HG02571 (cell line): ENCODE measurements at regions not wholly inside any gene's neighbourhood (a gene's known extent, or its start where the extent isn't known, plus 50 kb on each side); places are given as distances from the start of the nearest gene placed in this dataset.
"Not testable (repeated sequence)": the region's sequence is repeated elsewhere in the genome, so short reads cannot be mapped to it uniquely, and the experiment has no call there.

Experiments
- ATAC-seq: cut with Tn5 transposase; IDR thresholded peaks from one replicate; pipeline ENCODE4 v1.9.1; 2021; ENCODE audit warnings: mild to moderate bottlenecking, moderate library complexity; ENCODE audit not compliant: unreplicated experiment

GRCh38 chr13:55777612-55778011 lies 1363.1 kb upstream of the PRR20A start:
- ATAC-seq = no peak

DNA sequence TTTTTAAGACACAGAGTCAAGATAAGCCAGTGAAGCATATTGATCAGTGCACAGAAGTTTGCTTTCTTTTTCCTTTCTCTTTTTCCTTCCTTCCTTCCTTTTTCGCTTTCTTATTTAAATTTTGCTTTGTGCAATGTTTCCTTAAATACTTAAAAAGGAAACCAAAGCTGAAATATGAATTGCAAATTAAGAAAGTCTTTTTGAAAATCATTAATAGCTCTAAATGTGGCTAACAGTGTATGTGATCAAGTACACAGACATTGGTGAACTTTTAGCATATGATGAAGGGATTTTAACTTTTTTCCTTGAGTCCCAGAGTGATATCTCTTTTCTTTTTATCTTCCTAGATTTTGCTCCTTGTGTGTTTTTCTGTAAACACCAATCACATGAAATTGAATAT lies 1356.9 kb upstream of the PRR20A start:
- no peak for ATAC-seq

DNA sequence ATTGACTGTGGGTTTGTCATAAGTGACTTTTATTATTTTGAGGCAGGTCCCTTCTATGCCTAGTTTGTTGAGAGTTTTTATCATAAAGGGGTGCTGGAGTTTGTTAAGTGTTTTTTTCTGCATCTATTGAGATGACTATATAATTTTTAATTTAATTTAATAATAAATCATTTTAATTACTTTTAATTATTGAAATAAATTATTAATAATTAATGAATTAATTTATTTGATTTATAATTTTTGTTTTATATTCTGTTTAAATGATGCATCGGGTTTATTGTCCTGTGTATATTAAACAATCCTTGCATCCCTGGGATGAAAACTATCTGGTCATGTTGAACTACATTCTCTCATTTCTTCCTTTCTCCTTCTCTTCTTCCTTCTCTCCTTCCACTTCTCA lies 1352.2 kb upstream of the PRR20A start:
- no peak for ATAC-seq

GRCh38 chr13:55792544-55793193 lies 1348.0 kb upstream of the PRR20A start:
- ATAC-seq = no peak

DNA sequence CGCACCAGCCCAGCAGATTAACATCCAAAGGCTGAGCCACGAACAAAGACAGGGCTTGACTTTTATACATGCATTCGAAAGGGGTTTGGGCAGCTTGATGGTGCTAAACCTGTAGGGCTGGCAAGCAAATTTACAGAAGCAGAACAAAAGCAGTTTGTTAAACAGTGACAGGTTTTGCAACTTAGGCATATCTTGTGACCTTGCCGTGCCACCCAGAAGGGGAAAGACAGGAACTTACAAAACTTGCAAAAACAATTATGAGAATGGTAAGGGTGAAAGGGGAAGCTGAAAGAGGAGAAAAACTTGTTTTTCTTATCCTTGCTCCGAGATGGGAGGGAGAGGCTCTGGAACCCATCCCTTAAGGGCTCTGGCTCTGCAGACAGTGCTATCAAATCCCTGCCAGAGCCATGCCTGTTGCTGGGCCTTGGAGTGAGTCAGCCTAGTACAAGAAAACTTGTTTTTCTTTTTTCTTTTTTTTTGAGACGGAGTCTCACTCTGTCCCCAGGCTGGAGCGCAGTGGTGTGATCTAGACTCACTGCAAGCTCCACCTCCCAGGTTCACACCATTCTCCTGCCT lies 1325.2 kb upstream of the PRR20A start:
- ATAC-seq = no peak

DNA sequence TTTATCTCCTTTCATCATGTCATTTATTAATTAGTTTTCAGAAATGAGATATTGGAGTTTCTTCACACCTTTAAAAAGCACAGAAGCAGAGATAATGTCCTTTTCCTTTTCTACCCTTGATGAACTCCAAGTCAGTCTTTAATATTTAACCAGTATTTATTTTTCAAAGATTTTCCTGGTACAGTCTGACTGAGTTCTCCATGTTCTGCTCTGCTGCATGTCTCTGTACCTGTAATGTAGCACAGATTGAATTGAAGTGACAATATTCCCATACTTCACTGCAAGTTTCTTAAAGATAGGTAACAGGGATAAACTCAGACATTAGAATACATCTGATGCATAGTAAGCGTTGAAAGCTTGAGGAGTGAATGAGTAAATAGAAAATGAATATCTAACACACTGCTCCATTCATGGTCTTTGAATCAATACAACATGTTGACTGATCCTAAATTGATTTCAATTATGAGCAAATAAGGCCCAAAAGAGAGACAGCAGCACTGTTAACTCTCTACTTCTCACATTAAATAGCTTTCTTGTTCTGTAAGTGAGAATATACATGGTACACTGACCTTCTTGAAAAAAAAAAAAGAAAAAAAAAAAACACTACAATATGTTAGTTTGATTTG lies 1323.6 kb upstream of the PRR20A start:
- ATAC-seq = no peak

- no peak for ATAC-seq
Measured at GRCh38 chr13:55820817-55821216, 1319.9 kb upstream of the PRR20A start.

- ATAC-seq = no peak
Measured at GRCh38 chr13:55869648-55870047, 1271.1 kb upstream of the PRR20A start.

- no peak for ATAC-seq
Measured at GRCh38 chr13:55887561-55887960, 1253.2 kb upstream of the PRR20A start.

GRCh38 chr13:55893540-55893939 lies 1247.2 kb upstream of the PRR20A start:
- ATAC-seq = no peak

DNA sequence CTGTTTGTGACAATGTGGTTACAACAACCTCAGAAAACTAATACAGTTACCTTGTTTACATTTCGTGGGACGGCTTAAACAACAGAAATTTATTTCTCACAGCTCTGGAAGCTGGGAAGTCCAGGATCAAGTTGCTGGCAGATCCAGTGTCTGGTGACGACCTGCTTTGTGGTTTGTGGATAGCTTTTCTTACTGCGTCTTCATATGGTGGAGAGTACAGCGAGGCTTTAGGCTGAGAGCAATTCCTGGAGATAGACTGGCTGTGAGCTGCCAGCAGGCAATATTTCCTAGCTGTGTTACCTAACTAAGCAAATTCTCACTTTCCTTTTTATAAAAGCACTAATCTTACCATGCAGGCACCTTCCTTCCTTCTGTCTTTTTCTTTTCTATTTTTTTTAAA lies 1203.5 kb upstream of the PRR20A start:
- ATAC-seq = no peak

GRCh38 chr13:55948175-55948574 lies 1192.5 kb upstream of the PRR20A start:
- no peak for ATAC-seq

DNA sequence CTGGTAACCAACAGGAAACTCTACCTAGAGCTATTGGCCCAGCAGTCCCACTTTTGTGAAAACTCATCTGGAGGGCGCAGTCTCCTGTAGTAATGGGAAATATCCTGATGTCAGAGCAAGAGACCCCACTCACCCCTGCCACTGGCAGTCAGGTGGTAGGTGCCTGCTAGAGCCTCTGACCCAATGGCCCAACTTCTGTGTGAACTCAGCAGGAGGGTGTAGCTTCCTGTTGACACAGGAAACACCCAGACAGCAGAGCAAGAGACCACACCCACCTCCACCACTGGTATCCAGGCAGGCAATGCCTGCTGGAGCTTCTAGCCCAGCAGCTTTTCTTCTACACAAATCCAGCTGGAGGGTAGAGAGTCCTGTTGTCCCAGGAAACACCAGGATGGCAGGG lies 1176.8 kb upstream of the PRR20A start:
- ATAC-seq = no peak

DNA sequence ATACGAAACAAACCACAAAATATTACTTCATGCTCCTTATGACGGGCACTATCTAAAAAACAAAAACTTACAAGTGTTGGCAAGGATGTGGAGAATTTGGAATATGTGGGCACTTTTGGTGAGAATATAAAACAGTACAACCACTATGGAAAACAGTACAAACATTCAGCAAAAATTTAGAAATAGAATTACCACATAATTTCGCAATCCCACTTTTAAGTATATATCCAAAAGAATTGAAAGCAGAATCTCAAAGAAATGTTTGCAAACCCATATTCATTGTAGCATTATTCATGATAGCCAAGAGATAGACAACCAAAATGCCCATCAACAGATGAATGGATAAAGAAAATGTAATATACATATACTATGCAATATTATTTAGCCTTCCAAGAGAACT lies 1173.7 kb upstream of the PRR20A start:
- no peak for ATAC-seq

DNA sequence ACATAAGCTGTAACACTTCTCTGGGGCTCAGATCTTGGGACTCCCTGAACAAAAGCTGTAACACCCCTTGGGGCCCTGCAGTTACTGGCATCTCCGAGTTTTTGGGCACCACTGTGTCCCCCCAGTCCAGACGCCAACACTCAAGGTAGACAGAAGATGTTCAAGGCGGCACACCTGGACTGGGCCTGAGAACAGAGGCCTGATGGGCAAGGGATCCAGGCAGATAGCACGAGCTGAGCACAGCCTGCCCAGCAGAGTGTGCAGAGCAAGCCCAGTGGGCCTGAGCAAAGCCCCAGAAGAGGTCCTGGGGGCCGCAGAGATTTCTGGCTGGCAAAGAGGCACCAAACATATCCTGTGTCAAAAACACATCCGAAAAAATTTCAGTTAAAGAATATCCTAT lies 1163.3 kb upstream of the PRR20A start:
- ATAC-seq = no peak

DNA sequence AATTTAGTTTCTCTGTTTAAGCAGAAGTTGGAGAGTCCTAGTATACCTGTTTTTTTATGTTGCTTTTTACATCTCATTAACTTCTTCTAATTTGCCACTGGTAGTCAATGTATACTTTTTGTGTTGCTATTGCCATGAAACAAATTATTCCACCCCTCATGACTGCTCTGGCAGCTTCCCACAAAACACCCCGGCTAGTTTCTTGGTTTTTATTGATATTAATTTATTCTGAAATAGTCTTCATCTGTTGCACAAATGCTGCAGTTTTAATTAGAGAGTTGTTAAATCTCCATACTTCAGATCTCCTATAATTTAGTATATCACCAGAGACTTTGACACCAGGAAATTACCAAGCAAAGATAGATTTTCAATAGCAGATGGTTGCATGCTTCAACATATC lies 1159.3 kb upstream of the PRR20A start:
- no peak for ATAC-seq

DNA sequence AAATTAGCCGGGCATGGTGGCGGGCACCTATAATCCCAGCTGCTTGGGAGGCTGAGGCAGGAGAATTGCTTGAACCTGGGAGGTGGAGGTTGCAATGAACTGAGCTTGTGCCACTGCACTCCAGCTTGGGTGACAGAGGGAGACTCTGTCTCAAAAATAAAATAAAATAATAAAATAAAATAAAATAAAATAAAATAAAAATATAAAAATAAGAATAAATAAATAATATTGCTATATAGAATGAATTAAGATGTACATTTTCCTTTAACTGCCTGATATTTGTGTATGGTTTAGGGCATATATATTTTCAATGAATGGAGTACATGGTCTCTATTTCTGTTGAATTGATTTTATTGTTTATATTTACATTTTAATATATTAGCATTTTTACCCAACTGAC lies 1156.7 kb upstream of the PRR20A start:
- not testable (repeated sequence) for ATAC-seq

GRCh38 chr13:55990631-55991030 lies 1150.1 kb upstream of the PRR20A start:
- no peak for ATAC-seq

DNA sequence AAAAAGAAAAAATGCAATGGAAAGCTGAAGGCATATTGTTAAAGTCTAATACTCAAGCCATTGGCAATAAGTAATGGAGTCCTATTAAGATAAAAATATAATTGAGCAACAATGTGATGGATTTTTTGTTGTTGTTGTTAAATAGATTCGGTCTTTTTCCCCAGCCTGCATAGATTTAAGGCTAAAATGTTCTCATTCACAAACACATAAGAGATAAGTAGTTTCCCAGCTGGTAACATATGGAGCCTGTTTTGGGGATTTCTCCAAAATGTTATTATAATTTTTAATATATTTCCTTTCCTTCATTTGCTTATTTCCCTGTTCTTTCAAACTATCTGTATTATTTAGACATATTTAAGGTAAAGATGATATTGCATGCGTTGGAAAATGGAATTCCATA lies 1149.1 kb upstream of the PRR20A start:
- ATAC-seq = no peak

GRCh38 chr13:55992145-55992544 lies 1148.6 kb upstream of the PRR20A start:
- no peak for ATAC-seq

- ATAC-seq = no peak
Measured at GRCh38 chr13:55999709-56000108, 1141.0 kb upstream of the PRR20A start.

- no peak for ATAC-seq
Measured at GRCh38 chr13:56009418-56009817, 1131.3 kb upstream of the PRR20A start.

GRCh38 chr13:56012644-56013043 lies 1128.1 kb upstream of the PRR20A start:
- ATAC-seq = no peak
